Ishikawa (cell line): ENCODE measurements at regions not wholly inside any gene's neighbourhood (a gene's known extent, or its start where the extent isn't known, plus 50 kb on each side); places are given as distances from the start of the nearest gene placed in this dataset.

Source experiments
- CEBPB ChIP-seq: IDR thresholded peaks from 2 replicates; pipeline ENCODE4 v1.6.1; 2012
- CREB1 ChIP-seq: IDR thresholded peaks from 2 replicates; pipeline ENCODE4 v1.6.1; 2012; ENCODE audit warnings: low read depth
- EGR1 ChIP-seq: IDR thresholded peaks from 2 replicates; pipeline ENCODE4 v1.6.1; 2012
- EP300 ChIP-seq: IDR thresholded peaks from 2 replicates; pipeline ENCODE4 v1.6.1; 2012; ENCODE audit warnings: borderline replicate concordance
- FOXM1 ChIP-seq: IDR thresholded peaks from 2 replicates; pipeline ENCODE4 v1.6.1; 2012; ENCODE audit warnings: low read depth, borderline replicate concordance
- NFIC ChIP-seq: IDR thresholded peaks from 2 replicates; pipeline ENCODE4 v1.6.1; 2012
- RAD21 ChIP-seq: IDR thresholded peaks from 2 replicates; pipeline ENCODE4 v1.6.1; 2012; ENCODE audit warnings: low read depth
- TAF1 ChIP-seq: IDR thresholded peaks from 2 replicates; pipeline ENCODE4 v1.6.1; 2012; ENCODE audit warnings: low read depth, mild to moderate bottlenecking
- TCF12 ChIP-seq: IDR thresholded peaks from 2 replicates; pipeline ENCODE4 v1.6.1; 2012; ENCODE audit warnings: low read depth
- TEAD4 ChIP-seq: IDR thresholded peaks from 2 replicates; pipeline ENCODE4 v1.6.1; 2012
- USF1 ChIP-seq: IDR thresholded peaks from 2 replicates; pipeline ENCODE4 v1.6.1; 2012
- YY1 ChIP-seq: IDR thresholded peaks from 2 replicates; pipeline ENCODE4 v1.6.1; 2012; ENCODE audit warnings: low read depth
- ZBTB7A ChIP-seq: IDR thresholded peaks from 2 replicates; pipeline ENCODE4 v1.6.1; 2012; ENCODE audit warnings: low read depth
- TF ChIP-seq, protein P1 (sequence below): IDR thresholded peaks from 2 replicates; pipeline ENCODE4 v1.6.1; 2012
- TF ChIP-seq, protein P2 (sequence below): IDR thresholded peaks from 2 replicates; pipeline ENCODE4 v1.6.1; 2012; ENCODE audit warnings: low read depth, mild to moderate bottlenecking

DNA sequence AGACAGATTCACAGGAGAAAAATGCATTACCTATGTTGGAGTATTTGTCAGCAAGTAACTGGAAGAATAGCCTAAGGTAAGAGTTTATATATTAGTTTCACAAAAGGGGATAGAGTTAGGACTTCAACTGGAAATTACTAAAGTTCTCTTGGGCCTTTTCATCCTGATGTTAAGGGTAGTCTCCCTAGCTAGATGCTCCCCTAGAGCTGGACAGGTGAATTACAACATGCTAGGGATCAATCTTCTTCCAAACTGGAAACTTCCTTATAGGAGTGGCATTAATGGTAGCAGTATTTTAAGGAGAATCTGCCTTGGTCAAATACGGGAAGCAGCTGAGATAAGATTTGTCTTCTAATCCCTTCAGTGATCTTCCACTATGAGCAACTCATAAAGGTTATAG is 632.8 kb upstream of the RAG2 start:
- no peak for TF ChIP-seq TAF1
- no peak for TF ChIP-seq FOXM1
- TF ChIP-seq, protein P1, sequence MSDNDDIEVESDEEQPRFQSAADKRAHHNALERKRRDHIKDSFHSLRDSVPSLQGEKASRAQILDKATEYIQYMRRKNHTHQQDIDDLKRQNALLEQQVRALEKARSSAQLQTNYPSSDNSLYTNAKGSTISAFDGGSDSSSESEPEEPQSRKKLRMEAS = no peak
- no peak for TF ChIP-seq EP300
- no peak for TF ChIP-seq CREB1
- no peak for TF ChIP-seq CEBPB
- TF ChIP-seq EGR1 = no peak
- TF ChIP-seq RAD21 = no peak
- TF ChIP-seq, protein P2, sequence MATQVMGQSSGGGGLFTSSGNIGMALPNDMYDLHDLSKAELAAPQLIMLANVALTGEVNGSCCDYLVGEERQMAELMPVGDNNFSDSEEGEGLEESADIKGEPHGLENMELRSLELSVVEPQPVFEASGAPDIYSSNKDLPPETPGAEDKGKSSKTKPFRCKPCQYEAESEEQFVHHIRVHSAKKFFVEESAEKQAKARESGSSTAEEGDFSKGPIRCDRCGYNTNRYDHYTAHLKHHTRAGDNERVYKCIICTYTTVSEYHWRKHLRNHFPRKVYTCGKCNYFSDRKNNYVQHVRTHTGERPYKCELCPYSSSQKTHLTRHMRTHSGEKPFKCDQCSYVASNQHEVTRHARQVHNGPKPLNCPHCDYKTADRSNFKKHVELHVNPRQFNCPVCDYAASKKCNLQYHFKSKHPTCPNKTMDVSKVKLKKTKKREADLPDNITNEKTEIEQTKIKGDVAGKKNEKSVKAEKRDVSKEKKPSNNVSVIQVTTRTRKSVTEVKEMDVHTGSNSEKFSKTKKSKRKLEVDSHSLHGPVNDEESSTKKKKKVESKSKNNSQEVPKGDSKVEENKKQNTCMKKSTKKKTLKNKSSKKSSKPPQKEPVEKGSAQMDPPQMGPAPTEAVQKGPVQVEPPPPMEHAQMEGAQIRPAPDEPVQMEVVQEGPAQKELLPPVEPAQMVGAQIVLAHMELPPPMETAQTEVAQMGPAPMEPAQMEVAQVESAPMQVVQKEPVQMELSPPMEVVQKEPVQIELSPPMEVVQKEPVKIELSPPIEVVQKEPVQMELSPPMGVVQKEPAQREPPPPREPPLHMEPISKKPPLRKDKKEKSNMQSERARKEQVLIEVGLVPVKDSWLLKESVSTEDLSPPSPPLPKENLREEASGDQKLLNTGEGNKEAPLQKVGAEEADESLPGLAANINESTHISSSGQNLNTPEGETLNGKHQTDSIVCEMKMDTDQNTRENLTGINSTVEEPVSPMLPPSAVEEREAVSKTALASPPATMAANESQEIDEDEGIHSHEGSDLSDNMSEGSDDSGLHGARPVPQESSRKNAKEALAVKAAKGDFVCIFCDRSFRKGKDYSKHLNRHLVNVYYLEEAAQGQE = no peak
- no peak for TF ChIP-seq ZBTB7A
- no peak for TF ChIP-seq TEAD4
- no peak for TF ChIP-seq NFIC
- no peak for TF ChIP-seq USF1
- no peak for TF ChIP-seq TCF12

DNA sequence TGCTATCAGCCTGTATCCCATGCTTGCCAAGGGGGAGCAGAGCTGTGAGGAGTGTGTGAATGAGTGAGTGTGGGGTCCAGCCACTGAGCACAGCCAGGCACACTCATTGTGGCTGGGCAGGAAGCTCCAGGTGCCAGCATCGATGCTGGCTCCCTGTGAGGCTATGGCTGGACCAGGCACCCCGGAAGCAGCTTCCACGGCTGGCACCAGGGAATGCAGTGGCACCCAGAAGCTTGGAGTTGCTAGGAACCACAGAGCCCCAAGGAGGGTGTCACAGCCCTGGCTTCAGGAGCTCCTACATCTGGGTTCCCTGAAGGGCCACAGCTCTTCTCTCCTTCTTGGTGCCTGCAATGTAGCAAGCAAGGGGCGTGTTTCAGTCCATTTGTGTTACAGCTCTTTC is 625.9 kb upstream of the RAG2 start:
- TF ChIP-seq EP300 (no peak), RAD21 (no peak), CEBPB (no peak), YY1 (no peak), TCF12 (no peak)
- TF ChIP-seq, protein P1 = no peak

DNA sequence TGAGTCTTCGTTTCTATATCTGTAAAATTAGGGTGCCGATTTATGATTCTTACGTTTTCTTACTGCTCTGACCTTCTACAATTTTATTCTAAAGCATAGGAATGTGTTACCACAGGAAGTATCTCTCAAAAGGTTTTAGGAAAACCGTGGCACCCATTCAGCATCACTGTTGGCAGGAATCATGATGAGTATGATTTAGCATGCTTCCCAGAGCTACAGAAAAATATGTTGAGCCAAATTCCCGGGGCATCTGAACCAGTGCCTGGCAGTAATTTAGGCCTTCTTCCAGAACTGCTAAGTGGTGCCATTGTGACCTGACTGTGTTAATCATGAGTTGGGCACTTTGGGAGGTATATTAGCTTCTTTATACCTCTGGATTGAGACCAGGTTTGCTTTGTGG is 605.0 kb upstream of the RAG2 start:
- TF ChIP-seq TEAD4 (no peak), TCF12 (no peak), EP300 (no peak), YY1 (no peak), RAD21 (no peak), ZBTB7A (no peak), EGR1 (no peak), USF1 (no peak), CREB1 (no peak), TAF1 (no peak), FOXM1 (no peak), CEBPB (no peak), NFIC (no peak)
- TF ChIP-seq, protein P1 = no peak
- TF ChIP-seq, protein P2 = no peak

- TF ChIP-seq CREB1 (no peak), TCF12 (no peak), YY1 (no peak), USF1 (no peak), EP300 (no peak)
- TF ChIP-seq, protein P1 = no peak
- TF ChIP-seq, protein P2 = no peak
These were observed 601.0 kb upstream of the RAG2 start for GRCh38 chr11:37199082-37199481.
